Neural progenitor cell (in vitro differentiated cells): ENCODE measurements at regions not wholly inside any gene's neighbourhood (a gene's known extent, or its start where the extent isn't known, plus 50 kb on each side); places are given as distances from the start of the nearest gene placed in this dataset.

Experiments used
- CTCF ChIP-seq: fragments of 200-600 bp; sonication (generic); IDR thresholded peaks from 2 replicates; pipeline ENCODE4 v1.5.1; 2017; ENCODE audit warnings: antibody characterized with exemption, mild to moderate bottlenecking
- EZH2 ChIP-seq: fragments of 200-600 bp; sonication (generic); IDR thresholded peaks from 2 replicates; pipeline ENCODE4 v1.6.1; 2017; ENCODE audit warnings: antibody characterized with exemption, mild to moderate bottlenecking, moderate library complexity

DNA sequence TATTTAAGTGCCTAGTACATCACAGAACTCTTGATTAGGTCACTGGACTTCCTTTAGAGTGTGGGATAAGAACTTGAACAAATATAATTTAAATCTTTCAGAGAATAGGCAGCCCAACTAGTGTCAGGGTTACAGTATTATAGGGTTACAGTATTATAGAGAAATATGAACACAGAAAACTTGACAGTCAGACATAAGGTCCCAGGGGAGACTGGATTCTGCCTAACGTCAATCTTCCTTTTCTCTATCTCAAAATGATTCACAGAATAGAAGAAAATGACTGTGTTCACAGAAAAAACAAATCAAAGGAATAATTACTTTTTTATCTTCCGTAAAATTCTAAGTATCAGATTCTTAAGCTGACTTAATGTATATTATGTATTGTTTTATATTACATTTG, 623.8 kb downstream of the HTR1B start:
- TF ChIP-seq CTCF: no peak
- TF ChIP-seq EZH2: no peak
